Loucy (cell line): ENCODE measurements at regions not wholly inside any gene's neighbourhood (a gene's known extent, or its start where the extent isn't known, plus 50 kb on each side); places are given as distances from the start of the nearest gene placed in this dataset.

Experiments used
- H2AFZ ChIP-seq: fragments of 200-600 bp; sonication (generic); 2 replicates; pipeline ENCODE4 v1.6.0; 2016; ENCODE audit warnings: antibody characterized with exemption, mild to moderate bottlenecking, low read length, moderate library complexity
- H3F3A ChIP-seq: fragments of 200-600 bp; 2 replicates; pipeline ENCODE4 v1.6.0; 2016; ENCODE audit warnings: antibody characterized with exemption, low read depth, mild to moderate bottlenecking
- H3K27me3 ChIP-seq: fragments of 200-600 bp; sonication (generic); 2 replicates; pipeline ENCODE4 v1.6.1; 2014; ENCODE audit warnings: low read length, mild to moderate bottlenecking; ENCODE audit not compliant: insufficient read depth, poor library complexity, severe bottlenecking
- H3K36me3 ChIP-seq: fragments of 200-600 bp; sonication (generic); 2 replicates; pipeline ENCODE4 v1.6.1; 2016; ENCODE audit warnings: low read length; ENCODE audit not compliant: insufficient read depth
- H3K4me1 ChIP-seq: fragments of 200-600 bp; sonication (generic); 2 replicates; pipeline ENCODE4 v1.5.1; 2014; ENCODE audit warnings: low read length, mild to moderate bottlenecking; ENCODE audit not compliant: insufficient read depth, poor library complexity, severe bottlenecking
- H3K4me2 ChIP-seq: fragments of 200-600 bp; sonication (generic); 2 replicates; pipeline ENCODE4 v1.6.0; 2014; ENCODE audit warnings: antibody characterized with exemption, low read length, low read depth, mild to moderate bottlenecking; ENCODE audit not compliant: poor library complexity, severe bottlenecking
- H3K4me3 ChIP-seq: fragments of 200-600 bp; sonication (generic); 2 replicates; pipeline ENCODE4 v1.5.1; 2014; ENCODE audit warnings: low read length, mild to moderate bottlenecking, mixed read lengths; ENCODE audit not compliant: poor library complexity, severe bottlenecking
- H3K79me2 ChIP-seq: fragments of 200-600 bp; sonication (generic); 2 replicates; pipeline ENCODE4 v1.6.1; 2014; ENCODE audit warnings: low read length; ENCODE audit not compliant: insufficient read depth
- H3K9ac ChIP-seq: fragments of 200-600 bp; sonication (generic); 2 replicates; pipeline ENCODE4 v1.6.0; 2014; ENCODE audit warnings: mild to moderate bottlenecking, low read depth, low read length, moderate library complexity; ENCODE audit not compliant: poor library complexity, severe bottlenecking
- H3K9me2 ChIP-seq: fragments of 200-600 bp; sonication (generic); replicated peaks from 2 replicates; pipeline ENCODE4 v1.6.1; 2016; ENCODE audit warnings: low read depth, low read length, mixed read lengths
- H3K9me3 ChIP-seq: fragments of 200-600 bp; sonication (generic); 2 replicates; pipeline ENCODE4 v1.6.1; 2014; ENCODE audit warnings: mild to moderate bottlenecking, antibody characterized with exemption, low read length, low read depth; ENCODE audit not compliant: insufficient read depth
- H4K20me1 ChIP-seq: fragments of 200-600 bp; sonication (generic); 2 replicates; pipeline ENCODE4 v1.6.0; 2014; ENCODE audit warnings: antibody characterized with exemption, low read length, mild to moderate bottlenecking; ENCODE audit not compliant: insufficient read depth, poor library complexity, severe bottlenecking
- CTCF ChIP-seq: fragments of 200-600 bp; sonication (generic); conservative IDR thresholded peaks from 2 replicates; pipeline ENCODE4 v1.5.1; 2014; ENCODE audit warnings: mild to moderate bottlenecking, antibody characterized with exemption, low read length
- EZH2phosphoT487 ChIP-seq: fragments of 200-600 bp; IDR thresholded peaks from 2 replicates; pipeline ENCODE4 v1.6.1; 2018; ENCODE audit warnings: antibody characterized with exemption, mild to moderate bottlenecking, moderate library complexity, borderline replicate concordance

- Histone ChIP-seq H3K36me3 (no peaks in the 10 kb centered on the region), H3K9me2 (no peaks in the 10 kb centered on the region), H3K9ac (no peak overlapping the region), H4K20me1 (no peaks in the 10 kb centered on the region), H3F3A (no peaks in the 10 kb centered on the region), H2AFZ (no peak overlapping the region), H3K9me3 (peaks cover 11% of the 10 kb centered on the region), H3K27me3 (no peaks in the 10 kb centered on the region), H3K79me2 (no peaks in the 10 kb centered on the region), H3K4me2 (no peak overlapping the region), H3K4me1 (no peaks in the 10 kb centered on the region), H3K4me3 (no peak overlapping the region)
- TF ChIP-seq CTCF, result no peak
- TF ChIP-seq EZH2phosphoT487, result no peak
These were observed 390.3 kb downstream of the GABRB3 start for GRCh38 chr15:26382444-26383072.

- Histone ChIP-seq H3K79me2 (no peaks in the 10 kb centered on the region), H3K4me3 (no peak overlapping the region), H3K9ac (no peak overlapping the region), H3K4me2 (no peak overlapping the region), H3K4me1 (no peaks in the 10 kb centered on the region), H3K27me3 (no peaks in the 10 kb centered on the region), H3K9me2 (no peaks in the 10 kb centered on the region), H2AFZ (no peak overlapping the region), H4K20me1 (no peaks in the 10 kb centered on the region), H3K9me3 (peaks cover 6% of the 10 kb centered on the region), H3F3A (no peaks in the 10 kb centered on the region), H3K36me3 (no peaks in the 10 kb centered on the region)
- TF ChIP-seq CTCF, result no peak
- no peak for TF ChIP-seq EZH2phosphoT487
These were observed 394.6 kb downstream of the GABRB3 start for GRCh38 chr15:26378304-26378703.

GRCh38 chr15:26376243-26376642, 396.6 kb downstream of the GABRB3 start:
- H3K9me3 ChIP-seq, result peaks cover 6% of the 10 kb centered on the region
- no peaks in the 10 kb centered on the region for H3K79me2 ChIP-seq
- no peak overlapping the region for H3K4me2 ChIP-seq

More at GRCh38 chr15:26376243-26376642, 396.6 kb downstream of the GABRB3 start:
- no peaks in the 10 kb centered on the region for H3K4me1 ChIP-seq
- no peaks in the 10 kb centered on the region for H3K9me2 ChIP-seq
- H3K27me3 ChIP-seq, result no peaks in the 10 kb centered on the region
- H4K20me1 ChIP-seq, result no peaks in the 10 kb centered on the region
- no peak overlapping the region for H3K9ac ChIP-seq
- no peaks in the 10 kb centered on the region for H3F3A ChIP-seq
- H3K4me3 ChIP-seq, result no peak overlapping the region
- no peak for TF ChIP-seq EZH2phosphoT487
- TF ChIP-seq CTCF, result no peak
- no peaks in the 10 kb centered on the region for H3K36me3 ChIP-seq
- H2AFZ ChIP-seq, result no peak overlapping the region
